ENCODE measurements at regions not wholly inside any gene's neighbourhood (a gene's known extent, or its start where the extent isn't known, plus 50 kb on each side); places are given as distances from the start of the nearest gene placed in this dataset.
"Not testable (repeated sequence)": the region's sequence is repeated elsewhere in the genome, so short reads cannot be mapped to it uniquely, and the experiment has no call there.

DNA sequence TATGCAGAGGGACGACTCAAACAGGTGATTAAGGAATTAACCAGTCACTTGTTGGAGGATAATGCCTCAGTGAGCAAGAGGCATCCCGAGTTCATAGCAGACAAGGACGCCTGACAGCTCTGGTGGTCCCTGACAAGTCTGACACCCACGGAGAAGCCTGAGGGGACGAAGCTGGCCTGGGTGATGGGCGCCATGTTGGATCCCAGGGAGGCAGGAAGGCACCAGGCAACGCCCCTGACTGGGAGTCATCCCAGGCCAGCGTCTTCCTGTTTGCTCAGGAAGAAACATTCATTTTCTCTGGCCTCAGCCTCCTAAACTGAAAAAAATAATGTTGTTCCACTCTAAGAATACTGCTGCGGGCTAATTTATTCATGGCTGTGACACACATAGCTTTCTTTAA lies 92.1 kb upstream of the ATP8B1 start:
- Mint-ChIP-seq H3K27ac (no peak overlapping the region), H3K4me1 (ENCODE audit: low read depth) (no peaks in the 10 kb centered on the region), H3K36me3 (ENCODE audit: low read depth) (no peaks in the 10 kb centered on the region), H3K4me3 (no peak overlapping the region), H3K9me3 (no peaks in the 10 kb centered on the region), H3K27me3 (ENCODE audit: low read depth) (no peaks in the 10 kb centered on the region)

DNA sequence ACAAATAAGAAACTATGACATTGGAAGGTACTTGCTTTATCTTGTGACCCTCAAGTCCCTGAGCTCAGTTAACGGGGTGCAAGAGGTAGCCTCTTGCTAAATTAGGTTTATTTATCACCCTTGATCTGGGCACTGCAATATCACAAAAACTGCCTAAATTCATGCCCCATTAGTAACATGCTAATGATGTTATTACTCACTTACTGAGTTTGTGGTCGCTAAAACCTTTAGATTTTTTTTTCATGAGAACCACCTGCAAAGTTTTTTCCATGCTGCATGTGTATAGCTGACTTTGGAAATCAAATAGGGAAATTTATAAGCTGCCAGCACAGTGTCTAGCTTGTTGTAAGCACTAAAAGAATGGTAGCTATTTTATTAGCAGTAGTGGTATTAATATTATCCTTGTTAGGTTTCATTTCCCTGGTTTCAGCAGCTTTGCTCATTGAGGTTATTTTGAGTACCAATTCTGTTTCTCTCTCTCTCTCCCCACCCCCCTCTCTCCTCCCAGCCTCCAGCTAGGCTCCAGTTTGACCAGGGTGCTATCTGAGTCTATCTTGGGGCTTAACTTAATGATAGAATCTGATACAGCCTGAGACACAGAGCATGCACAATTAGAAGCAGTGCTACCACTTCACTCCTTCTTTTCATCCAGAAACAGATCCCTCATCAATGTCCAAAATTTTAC lies 88.7 kb upstream of the ATP8B1 start:
- Mint-ChIP-seq H3K4me1 (ENCODE audit: low read depth) (no peaks in the 10 kb centered on the region), H3K4me3 (no peak overlapping the region)

DNA sequence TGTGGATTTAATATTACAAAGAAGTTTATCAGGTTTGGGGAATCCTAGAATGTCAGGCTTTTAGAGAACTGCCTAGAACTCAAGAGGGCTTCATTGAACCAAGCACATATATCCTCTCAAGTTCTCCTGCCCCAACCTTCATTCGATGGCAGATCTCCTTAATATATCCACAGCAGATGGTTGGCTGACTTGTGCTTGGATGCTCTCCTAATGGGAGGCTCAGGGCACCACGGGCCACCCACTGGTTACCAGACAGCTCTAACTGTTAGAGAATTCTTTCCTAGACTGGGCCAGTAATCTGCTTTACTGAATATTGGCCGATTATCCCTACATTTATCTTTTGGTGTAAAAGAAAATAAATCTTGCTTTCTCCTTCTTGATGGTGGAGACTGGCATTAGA lies 87.2 kb upstream of the ATP8B1 start:
- Mint-ChIP-seq H3K27me3 (ENCODE audit: low read depth) (no peaks in the 10 kb centered on the region), H3K9me3 (peaks cover 5% of the 10 kb centered on the region), H3K4me1 (ENCODE audit: low read depth) (no peaks in the 10 kb centered on the region), H3K36me3 (ENCODE audit: low read depth) (no peaks in the 10 kb centered on the region), H3K4me3 (no peak overlapping the region), H3K27ac (no peak overlapping the region)

More for the DNA sequence above, 88.7 kb upstream of the ATP8B1 start:
- Mint-ChIP-seq H3K9me3 (peaks cover 5% of the 10 kb centered on the region), H3K36me3 (ENCODE audit: low read depth) (no peaks in the 10 kb centered on the region), H3K27me3 (ENCODE audit: low read depth) (no peaks in the 10 kb centered on the region), H3K27ac (no peak overlapping the region)

DNA sequence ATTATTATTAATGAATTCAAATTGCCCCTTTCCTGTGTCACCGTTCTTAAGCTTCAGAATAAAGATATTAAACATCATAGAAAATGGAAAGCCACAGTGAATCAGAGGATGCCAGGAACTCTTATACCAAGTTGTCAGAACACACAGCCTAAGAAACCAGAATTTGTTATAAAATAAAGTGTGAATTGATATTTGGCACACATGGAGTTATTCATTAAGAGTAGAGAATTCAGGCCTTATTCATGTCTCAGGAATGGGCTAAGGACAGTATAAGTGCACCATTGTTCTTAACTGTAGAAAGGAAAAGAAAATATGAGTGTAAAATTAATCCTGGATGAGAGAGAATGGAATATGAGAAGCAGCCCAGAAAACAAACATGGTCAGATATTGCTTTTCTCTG lies 86.7 kb upstream of the ATP8B1 start:
- Mint-ChIP-seq H3K27me3 (ENCODE audit: low read depth) (no peaks in the 10 kb centered on the region), H3K27ac (no peak overlapping the region), H3K36me3 (ENCODE audit: low read depth) (no peaks in the 10 kb centered on the region), H3K4me1 (ENCODE audit: low read depth) (no peaks in the 10 kb centered on the region), H3K9me3 (peaks cover 5% of the 10 kb centered on the region), H3K4me3 (no peak overlapping the region)

DNA sequence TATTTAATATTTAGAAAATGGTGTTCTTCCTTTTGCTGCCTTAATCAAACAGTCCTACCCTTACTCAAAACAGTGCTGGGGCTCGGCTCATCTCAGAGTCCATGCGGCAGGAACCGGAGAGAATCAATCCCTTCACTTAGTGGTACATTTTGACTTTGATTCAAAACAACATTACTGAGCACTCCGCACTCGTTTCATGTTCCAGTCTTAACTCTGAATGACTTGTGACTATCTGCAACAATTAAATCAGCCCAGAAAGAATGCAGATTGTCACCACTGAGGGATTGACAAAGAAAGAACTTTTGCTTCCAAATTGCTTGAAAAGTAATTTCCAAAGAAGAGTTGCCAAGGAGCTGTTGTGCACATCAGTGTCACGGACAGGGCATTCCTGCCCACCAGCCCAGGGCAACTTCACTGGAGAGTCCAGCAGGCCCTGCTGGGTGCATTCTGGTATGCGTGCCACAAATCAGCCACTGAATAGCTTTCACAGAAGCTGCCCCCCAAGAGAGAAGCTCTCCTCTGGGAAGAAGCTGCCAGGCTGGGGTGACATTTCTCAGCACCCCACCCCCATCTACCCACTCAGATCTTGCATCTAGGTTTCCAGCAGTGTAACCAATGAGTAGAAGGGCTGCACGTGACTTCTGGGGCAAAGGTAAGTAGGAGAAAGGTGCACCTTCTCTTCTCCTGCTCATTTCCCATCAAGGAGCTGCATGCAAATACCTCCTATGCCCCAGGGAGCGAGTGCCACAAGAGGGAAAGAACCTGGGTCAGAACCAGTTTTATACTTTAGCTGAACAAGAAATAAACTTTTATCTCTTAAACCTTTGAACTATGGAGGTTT lies 84.6 kb upstream of the ATP8B1 start:
- no peaks in the 10 kb centered on the region for H3K4me1 Mint-ChIP-seq (ENCODE audit: low read depth)
- no peak overlapping the region for H3K4me3 Mint-ChIP-seq
- no peak overlapping the region for H3K27ac Mint-ChIP-seq
- peaks cover 5% of the 10 kb centered on the region for H3K9me3 Mint-ChIP-seq
- no peaks in the 10 kb centered on the region for H3K27me3 Mint-ChIP-seq (ENCODE audit: low read depth)
- no peaks in the 10 kb centered on the region for H3K36me3 Mint-ChIP-seq (ENCODE audit: low read depth)

DNA sequence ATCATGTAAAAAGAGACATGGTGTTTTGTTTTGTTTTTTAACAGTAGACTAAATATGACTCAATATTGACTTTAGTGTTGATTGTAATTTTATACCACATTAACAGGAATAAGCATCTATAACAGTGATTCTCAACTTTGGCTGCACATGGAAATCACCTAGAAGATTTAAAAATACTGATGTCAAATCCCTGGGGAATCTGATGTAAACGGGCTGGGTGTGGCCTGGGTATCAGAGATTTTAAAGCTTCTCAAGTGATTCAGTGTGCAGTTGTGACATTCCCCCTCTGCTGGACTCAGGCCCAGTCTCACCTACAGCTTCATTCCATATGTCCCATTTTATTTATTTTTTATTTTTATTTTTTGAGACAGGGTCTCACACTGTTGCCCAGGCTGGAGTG lies 82.8 kb upstream of the ATP8B1 start:
- Mint-ChIP-seq H3K27ac (no peak overlapping the region), H3K27me3 (ENCODE audit: low read depth) (peaks cover 3% of the 10 kb centered on the region), H3K9me3 (peaks cover 5% of the 10 kb centered on the region), H3K4me1 (ENCODE audit: low read depth) (no peaks in the 10 kb centered on the region), H3K36me3 (ENCODE audit: low read depth) (no peaks in the 10 kb centered on the region), H3K4me3 (no peak overlapping the region)

DNA sequence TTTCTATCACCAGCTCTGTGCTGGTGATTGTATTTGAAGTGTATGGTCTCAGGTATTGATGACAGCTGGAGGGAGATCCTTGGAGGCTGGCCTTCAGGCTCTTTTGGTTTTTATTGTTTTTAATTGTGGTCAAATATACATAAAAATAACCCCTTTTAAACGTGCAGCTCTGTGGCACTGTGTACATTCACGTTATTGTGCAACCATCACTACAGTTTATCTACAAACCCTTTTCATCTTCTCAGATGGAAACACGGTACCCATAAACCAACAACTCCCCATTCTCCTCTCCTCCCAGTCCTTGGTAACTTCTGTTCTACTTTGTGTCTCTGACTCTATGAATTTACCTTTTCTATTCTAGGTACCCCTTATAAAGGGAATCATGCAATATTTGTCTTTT lies 79.3 kb upstream of the ATP8B1 start:
- Mint-ChIP-seq H3K36me3 (ENCODE audit: low read depth) (no peaks in the 10 kb centered on the region), H3K27me3 (ENCODE audit: low read depth) (peaks cover 3% of the 10 kb centered on the region), H3K9me3 (no peaks in the 10 kb centered on the region), H3K4me3 (no peak overlapping the region), H3K27ac (no peak overlapping the region), H3K4me1 (ENCODE audit: low read depth) (no peaks in the 10 kb centered on the region)

DNA sequence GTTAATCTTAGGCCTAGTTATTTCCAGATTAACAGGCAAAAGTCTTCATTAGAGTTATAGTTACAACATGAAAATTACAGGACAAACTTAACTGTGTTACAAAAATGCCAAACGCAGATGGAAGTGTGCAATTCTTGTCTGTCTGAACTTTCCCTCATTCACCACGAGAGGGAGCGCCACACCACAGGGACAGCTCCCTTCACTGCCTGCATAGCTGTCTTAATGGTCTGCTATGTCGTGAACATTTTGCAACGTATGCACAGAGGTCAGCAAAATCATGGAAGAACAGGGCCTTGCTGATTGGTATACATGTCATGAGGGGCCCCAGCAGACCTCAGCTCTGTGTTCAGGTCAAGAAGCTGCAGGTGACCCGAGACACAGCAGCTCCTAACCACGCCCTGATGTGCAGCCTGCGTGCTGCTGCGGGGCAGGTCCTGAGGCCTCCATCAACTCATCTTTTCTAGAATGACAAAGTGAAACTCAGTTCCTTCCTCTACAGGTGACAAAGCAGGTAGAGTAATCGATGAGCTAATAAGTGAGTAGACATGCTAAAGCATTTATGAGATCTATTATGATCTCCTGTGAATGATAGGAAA lies 78.8 kb upstream of the ATP8B1 start:
- Mint-ChIP-seq H3K36me3 (ENCODE audit: low read depth) (no peaks in the 10 kb centered on the region), H3K27me3 (ENCODE audit: low read depth) (peaks cover 6% of the 10 kb centered on the region), H3K4me1 (ENCODE audit: low read depth) (no peaks in the 10 kb centered on the region), H3K9me3 (no peaks in the 10 kb centered on the region), H3K4me3 (no peak overlapping the region), H3K27ac (no peak overlapping the region)

DNA sequence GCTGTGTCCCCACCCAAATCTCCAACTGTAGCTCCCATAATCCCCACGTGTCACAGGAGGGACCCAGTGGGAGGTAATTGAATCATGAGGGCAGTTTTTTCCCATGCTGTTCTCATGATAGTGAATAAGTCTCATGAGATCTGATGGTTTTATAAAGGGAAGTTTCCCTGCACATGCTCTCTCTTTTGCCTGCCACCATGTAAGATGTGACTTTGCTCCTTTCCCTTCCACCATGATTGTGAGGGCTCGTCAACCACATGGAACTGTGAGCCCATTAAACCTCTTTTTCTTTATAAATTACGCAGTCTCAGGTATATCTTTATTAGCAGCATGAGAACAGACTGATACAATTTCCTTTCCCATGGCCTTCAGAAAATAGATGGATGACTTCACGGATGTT lies 76.8 kb upstream of the ATP8B1 start:
- not testable (repeated sequence) for H3K27ac Mint-ChIP-seq; H3K9me3 Mint-ChIP-seq; H3K36me3 Mint-ChIP-seq (ENCODE audit: low read depth); H3K4me1 Mint-ChIP-seq (ENCODE audit: low read depth); H3K4me3 Mint-ChIP-seq; H3K27me3 Mint-ChIP-seq (ENCODE audit: low read depth)

DNA sequence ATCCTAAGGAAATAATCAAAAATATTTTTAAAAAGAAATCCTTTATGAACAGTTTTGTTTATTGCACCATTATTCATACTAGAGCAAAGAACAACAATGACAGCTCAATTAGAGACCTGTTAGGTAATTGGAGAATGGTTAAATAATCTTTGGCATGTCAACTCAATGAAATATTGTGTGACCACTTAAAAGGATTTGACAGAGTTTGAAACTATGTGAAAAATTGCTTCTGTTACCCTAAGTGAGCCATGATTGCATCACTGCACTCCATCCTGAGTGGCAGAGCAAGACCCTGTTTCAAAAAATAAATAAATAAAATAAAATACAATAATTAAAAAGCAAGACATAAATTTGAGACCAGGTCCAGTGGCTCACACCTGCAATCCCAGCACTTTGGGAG lies 66.1 kb upstream of the ATP8B1 start:
- Mint-ChIP-seq H3K27ac (no peak overlapping the region), H3K4me3 (no peak overlapping the region), H3K4me1 (ENCODE audit: low read depth) (no peaks in the 10 kb centered on the region), H3K9me3 (peaks cover 15% of the 10 kb centered on the region), H3K27me3 (ENCODE audit: low read depth) (no peaks in the 10 kb centered on the region), H3K36me3 (ENCODE audit: low read depth) (no peaks in the 10 kb centered on the region)

DNA sequence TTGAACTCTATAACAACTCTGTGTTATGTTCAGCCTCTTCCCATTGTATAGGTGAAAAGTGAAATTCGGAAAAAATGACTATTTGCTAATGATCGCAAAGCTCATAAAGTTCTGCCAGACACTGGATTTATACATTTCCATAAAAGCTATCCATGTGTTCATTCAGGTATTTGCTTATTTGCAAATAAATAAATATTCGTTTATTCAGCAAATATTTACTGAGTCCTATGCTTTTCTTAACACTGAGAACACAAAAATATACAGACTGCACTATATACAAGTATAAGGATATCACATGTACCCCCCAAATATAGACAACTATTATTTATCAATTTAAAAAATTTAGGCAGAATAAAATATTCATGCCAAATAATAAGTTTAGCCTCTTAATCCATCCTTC lies 63.2 kb upstream of the ATP8B1 start:
- Mint-ChIP-seq H3K4me1 (ENCODE audit: low read depth) (no peaks in the 10 kb centered on the region), H3K36me3 (ENCODE audit: low read depth) (no peaks in the 10 kb centered on the region), H3K27ac (no peak overlapping the region), H3K27me3 (ENCODE audit: low read depth) (no peaks in the 10 kb centered on the region), H3K9me3 (peaks cover under 1% of the 10 kb centered on the region), H3K4me3 (no peak overlapping the region)

DNA sequence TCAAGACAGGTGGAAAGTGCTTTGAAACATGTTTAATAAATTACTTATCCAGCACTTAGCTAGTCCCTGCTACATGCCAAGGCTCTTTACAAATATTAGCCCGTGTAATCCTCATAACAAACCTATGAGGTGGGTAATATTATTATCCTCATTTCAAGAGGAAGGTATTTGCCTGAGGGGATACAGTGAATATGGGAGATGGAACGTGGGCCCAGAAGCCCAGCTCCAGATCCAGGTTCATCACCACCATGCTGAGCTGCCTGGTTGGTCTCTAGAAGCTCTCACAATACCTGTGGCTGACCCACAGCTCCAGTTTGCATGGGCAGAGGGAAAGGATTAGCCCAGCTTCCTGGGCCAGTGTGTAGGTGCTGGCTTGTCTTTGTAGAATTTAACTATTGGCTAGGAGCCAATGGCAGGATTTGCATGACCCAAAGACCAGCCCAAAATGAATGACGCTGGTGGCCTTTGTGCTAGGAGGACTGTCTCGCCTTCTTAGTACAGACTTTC lies 61.6 kb upstream of the ATP8B1 start:
- no peaks in the 10 kb centered on the region for H3K36me3 Mint-ChIP-seq (ENCODE audit: low read depth)
- H3K27me3 Mint-ChIP-seq (ENCODE audit: low read depth) = no peaks in the 10 kb centered on the region
- no peaks in the 10 kb centered on the region for H3K9me3 Mint-ChIP-seq
- H3K4me3 Mint-ChIP-seq = no peak overlapping the region
- no peaks in the 10 kb centered on the region for H3K4me1 Mint-ChIP-seq (ENCODE audit: low read depth)
- no peak overlapping the region for H3K27ac Mint-ChIP-seq

DNA sequence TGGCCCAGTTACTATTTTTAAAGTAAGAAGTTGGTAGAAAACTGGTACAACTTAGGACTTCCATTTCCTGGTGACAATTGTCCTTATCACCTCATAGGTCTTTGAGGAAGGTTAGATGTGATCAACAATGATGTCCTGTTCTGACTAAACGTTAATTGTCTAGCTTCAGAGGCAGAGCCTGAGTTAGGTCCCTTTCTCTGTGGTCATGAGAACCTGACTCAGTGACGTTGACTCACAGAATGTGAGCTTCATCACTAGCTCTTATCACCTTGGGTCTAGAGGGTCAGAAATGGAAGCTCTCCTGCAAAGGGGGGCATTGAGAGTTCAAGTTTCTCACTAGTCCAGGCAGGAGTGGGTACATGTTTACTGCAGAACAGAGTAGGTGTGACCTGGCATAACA lies 60.6 kb upstream of the ATP8B1 start:
- Mint-ChIP-seq H3K9me3 (no peaks in the 10 kb centered on the region), H3K27me3 (ENCODE audit: low read depth) (no peaks in the 10 kb centered on the region), H3K4me1 (ENCODE audit: low read depth) (no peaks in the 10 kb centered on the region), H3K36me3 (ENCODE audit: low read depth) (no peaks in the 10 kb centered on the region), H3K4me3 (no peak overlapping the region), H3K27ac (no peak overlapping the region)

DNA sequence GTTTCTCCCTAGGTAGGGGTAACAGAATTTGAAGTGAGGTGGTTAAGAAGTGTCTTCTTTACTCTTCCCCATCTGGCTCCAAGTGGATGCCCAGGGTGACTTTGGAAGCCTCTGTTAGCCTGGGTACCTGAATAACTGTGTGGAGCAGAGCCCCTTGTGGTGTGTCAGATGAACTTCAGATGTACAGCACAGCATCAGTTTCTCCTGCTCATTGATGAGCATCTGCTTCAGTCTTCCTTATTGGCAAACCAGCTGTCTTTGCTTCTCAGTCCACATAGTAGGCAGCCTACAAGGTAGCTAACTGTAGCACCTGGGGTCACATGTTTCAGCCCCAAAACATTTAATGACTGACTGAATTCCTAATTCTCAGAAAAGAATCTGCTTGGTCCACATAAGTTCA lies 56.2 kb upstream of the ATP8B1 start:
- H3K4me1 Mint-ChIP-seq (ENCODE audit: low read depth) = no peaks in the 10 kb centered on the region
- no peaks in the 10 kb centered on the region for H3K27me3 Mint-ChIP-seq (ENCODE audit: low read depth)
- H3K36me3 Mint-ChIP-seq (ENCODE audit: low read depth) = no peaks in the 10 kb centered on the region
- no peaks in the 10 kb centered on the region for H3K9me3 Mint-ChIP-seq
- no peak overlapping the region for H3K27ac Mint-ChIP-seq
- no peak overlapping the region for H3K4me3 Mint-ChIP-seq
